GM10248 (cell line): ENCODE measurements at regions not wholly inside any gene's neighbourhood (a gene's known extent, or its start where the extent isn't known, plus 50 kb on each side); places are given as distances from the start of the nearest gene placed in this dataset.

Experiments
- CTCF ChIA-PET: fragments of 300-600 bp; sonication (Branson Sonifier 250); formaldehyde crosslinking; extraction: SDS; loops from one replicate; lab custom pipeline; 2021; ENCODE audit warnings: antibody characterized with exemption; lab: Yijun Ruan, JAX
- POLR2A ChIA-PET: fragments of 350-650 bp; sonication (Branson Sonifier 250); formaldehyde crosslinking; extraction: SDS; loops from one replicate; lab custom pipeline; 2020; ENCODE audit warnings: antibody characterized with exemption; lab: Yijun Ruan, JAX
- DNase-seq: peaks from one replicate; pipeline ENCODE4 v3.0.0; 2012; ENCODE audit errors: extremely low spot score
- CTCF ChIP-seq: IDR thresholded peaks from 2 replicates; pipeline ENCODE4 v1.5.1; 2012; ENCODE audit warnings: mild to moderate bottlenecking, low read depth; ENCODE audit errors: extremely low read depth, missing control alignments, control extremely low read depth

- TF ChIP-seq CTCF = no peak
- ChIA-PET CTCF (no interaction called here), POLR2A (no interaction called here)
- DNase-seq = no peak
These were observed 535.2 kb downstream of the IRX1 start for GRCh38 chr5:4130819-4131218.

- TF ChIP-seq CTCF = no peak
- POLR2A ChIA-PET = no interaction called here
These were observed 542.1 kb downstream of the IRX1 start for GRCh38 chr5:4137781-4138180.

DNA sequence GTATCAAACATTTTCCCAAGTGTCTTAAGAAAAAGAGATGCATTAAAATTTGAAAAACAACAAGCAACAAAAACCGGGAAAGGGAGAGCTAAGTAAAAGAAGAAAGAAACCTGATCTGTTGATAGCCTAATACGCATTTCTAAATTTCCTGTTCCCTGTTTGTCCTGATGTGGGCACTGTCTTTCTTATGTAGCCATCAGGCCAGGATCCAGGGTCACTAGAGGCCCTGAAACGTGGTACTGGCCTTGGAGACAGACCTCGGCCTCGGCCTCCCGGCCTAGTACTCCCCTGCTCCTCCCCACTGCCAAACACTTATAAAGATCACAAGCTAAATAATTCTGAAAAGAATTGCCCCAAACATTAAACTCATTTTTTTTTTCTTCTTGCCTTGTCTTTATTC is 547.2 kb downstream of the IRX1 start:
- no peak for DNase-seq
- no peak for TF ChIP-seq CTCF
- ChIA-PET CTCF (no interaction called here), POLR2A (no interaction called here)

More at GRCh38 chr5:4137781-4138180, 542.1 kb downstream of the IRX1 start:
- CTCF ChIA-PET = no interaction called here
- no peak for DNase-seq

DNA sequence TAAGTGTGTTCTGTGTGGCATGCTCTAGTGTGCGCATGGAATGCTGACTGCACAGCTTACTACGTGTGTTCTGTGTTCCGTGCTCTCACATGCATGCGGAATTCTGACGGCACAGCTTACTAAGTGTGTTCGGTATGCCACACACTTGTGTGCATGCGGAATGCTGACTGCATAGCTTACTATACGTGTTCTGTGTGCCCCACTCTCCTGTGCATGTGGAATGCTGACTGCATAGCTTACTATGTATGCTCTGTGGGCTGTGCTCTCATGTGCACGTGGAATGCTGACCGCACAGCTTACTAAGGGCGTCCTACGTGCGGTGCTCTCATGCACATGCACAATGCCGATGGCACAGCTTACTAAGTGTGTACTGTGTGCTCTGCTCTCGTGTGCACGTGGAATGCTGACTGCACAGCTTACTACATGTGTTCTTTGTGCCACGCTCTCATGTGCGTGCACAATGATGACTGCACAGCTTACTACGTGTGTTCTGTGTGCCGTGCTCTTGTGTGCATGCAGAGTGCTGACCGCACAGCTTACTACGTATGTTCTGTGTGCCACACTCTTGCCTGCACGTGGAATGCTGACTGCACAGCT is 548.9 kb downstream of the IRX1 start:
- CTCF ChIA-PET = interaction anchor here (1.1 kb wide), 1 partner anchor 16 kb away, joined by 3 read pairs; no protein-coding TSS in a partner anchor

DNA sequence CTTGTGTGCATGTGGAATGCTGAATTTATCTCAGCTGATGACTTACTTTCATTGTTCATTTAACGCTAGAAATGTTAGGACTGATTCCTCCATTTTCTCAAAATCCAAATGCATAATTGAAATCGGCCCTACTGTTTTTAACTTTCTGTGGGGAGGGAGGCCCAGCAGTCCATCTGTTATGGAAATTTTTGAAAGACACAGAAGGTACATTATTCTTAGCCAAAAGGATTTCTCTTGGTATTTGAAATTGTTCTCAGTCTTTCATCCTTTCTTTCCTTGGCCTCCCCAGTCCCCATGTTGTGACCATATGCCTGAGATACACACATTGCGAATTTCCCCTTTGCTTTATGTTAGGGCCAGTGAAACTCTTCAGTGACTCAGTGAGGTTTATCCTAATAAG is 549.9 kb downstream of the IRX1 start:
- ChIA-PET CTCF (interaction anchor here (1.1 kb wide), 1 partner anchor 17 kb away, joined by 3 read pairs; no protein-coding TSS in a partner anchor), POLR2A (no interaction called here)
- no peak for TF ChIP-seq CTCF
- no peak for DNase-seq

More for the DNA sequence above, 548.9 kb downstream of the IRX1 start:
- TF ChIP-seq CTCF = no peak
- no peak for DNase-seq
- POLR2A ChIA-PET = no interaction called here

DNA sequence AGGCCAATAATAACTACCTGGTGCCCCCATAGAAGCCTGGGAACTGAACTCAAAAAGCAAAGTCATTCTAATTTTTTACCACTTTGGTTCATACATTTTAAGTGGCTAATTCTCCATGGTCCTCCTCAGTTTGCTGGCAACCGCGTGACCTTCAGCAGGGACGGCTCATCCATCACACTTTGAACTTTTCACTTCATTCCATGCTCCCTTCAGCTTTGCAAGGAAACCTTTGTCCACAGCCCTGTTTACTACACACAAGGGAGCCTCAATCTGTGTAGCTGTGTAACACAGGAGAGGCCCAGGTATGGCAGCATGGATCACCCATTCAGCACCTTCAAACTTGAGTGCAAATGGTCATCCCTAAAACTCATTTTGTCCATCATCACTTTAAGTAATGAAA is 552.4 kb downstream of the IRX1 start:
- CTCF ChIA-PET = no interaction called here
- POLR2A ChIA-PET = no interaction called here
- no peak for TF ChIP-seq CTCF
- DNase-seq = no peak
